ENCODE measurements at regions not wholly inside any gene's neighbourhood (a gene's known extent, or its start where the extent isn't known, plus 50 kb on each side); places are given as distances from the start of the nearest gene placed in this dataset.
"Not testable (repeated sequence)": the region's sequence is repeated elsewhere in the genome, so short reads cannot be mapped to it uniquely, and the experiment has no call there.

GRCh38 chr10:8412541-8412940, 358.1 kb downstream of the GATA3 start:
- H3K9ac ChIP-seq (ENCODE audit: low read depth, low read length), result no peak overlapping the region
- H3K27me3 ChIP-seq (ENCODE audit: control insufficient read depth, insufficient read depth, low read length), result no peaks in the 10 kb centered on the region
- no peak overlapping the region for H4K5ac ChIP-seq (ENCODE audit: low read depth, low read length)
- H2BK15ac ChIP-seq (ENCODE audit: low read depth, low read length), result no peak overlapping the region
- no peak overlapping the region for H2BK20ac ChIP-seq (ENCODE audit: low read depth, low read length)
- intact Hi-C loops (cut with micrococcal nuclease), result no loop called here
- dilution Hi-C loops (cut with HindIII; ENCODE audit: low sequenced_read_pairs, unreplicated experiment), result no loop called here
- no peak overlapping the region for H3K4ac ChIP-seq (ENCODE audit: low read depth, low read length)
- H3K23ac ChIP-seq (ENCODE audit: low read depth, low read length), result no peak overlapping the region
- no peak overlapping the region for H3K18ac ChIP-seq (ENCODE audit: low read depth, low read length)
- H2AK9ac ChIP-seq (replicated peaks; ENCODE audit: low read depth, low read length, poor library complexity), result no peak overlapping the region
- H3K36me3 ChIP-seq (ENCODE audit: control insufficient read depth, insufficient read depth, low read length), result no peaks in the 10 kb centered on the region
- H3K4me3 ChIP-seq (ENCODE audit: insufficient read depth, low read depth, low read length), result no peak overlapping the region
- TF ChIP-seq SMC3 (IDR thresholded peaks at IDR 0.05; ENCODE audit: low read depth, low read length) (no peak), NFE2L2 (IDR thresholded peaks at IDR 0.05; ENCODE audit: low read depth, low read length) (no peak), CEBPB (IDR thresholded peaks at IDR 0.05; ENCODE audit: low read depth, low read length) (no peak), RFX5 (IDR thresholded peaks at IDR 0.05; ENCODE audit: low read depth, low read length) (no peak), FOS (IDR thresholded peaks at IDR 0.05; ENCODE audit: low read depth, low read length) (no peak), RAD21 (IDR thresholded peaks at IDR 0.05; ENCODE audit: low read length) (no peak)
- TF ChIP-seq, protein P1, sequence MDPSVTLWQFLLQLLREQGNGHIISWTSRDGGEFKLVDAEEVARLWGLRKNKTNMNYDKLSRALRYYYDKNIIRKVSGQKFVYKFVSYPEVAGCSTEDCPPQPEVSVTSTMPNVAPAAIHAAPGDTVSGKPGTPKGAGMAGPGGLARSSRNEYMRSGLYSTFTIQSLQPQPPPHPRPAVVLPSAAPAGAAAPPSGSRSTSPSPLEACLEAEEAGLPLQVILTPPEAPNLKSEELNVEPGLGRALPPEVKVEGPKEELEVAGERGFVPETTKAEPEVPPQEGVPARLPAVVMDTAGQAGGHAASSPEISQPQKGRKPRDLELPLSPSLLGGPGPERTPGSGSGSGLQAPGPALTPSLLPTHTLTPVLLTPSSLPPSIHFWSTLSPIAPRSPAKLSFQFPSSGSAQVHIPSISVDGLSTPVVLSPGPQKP (IDR thresholded peaks at IDR 0.05; ENCODE audit: borderline replicate concordance, low read depth, low read length), result no peak
- no peak overlapping the region for H4K91ac ChIP-seq (ENCODE audit: insufficient read depth, low read depth, low read length)
- WGBS, 2 experiments (ENCODE audit: extremely low coverage in 2 of 2, insufficient read length in 1 of 2), result no CpG with 5 or more reads among the region's 6 CpGs
- H3K4me1 ChIP-seq (ENCODE audit: control insufficient read depth, insufficient read depth, low read length), result no peaks in the 10 kb centered on the region
- CTCF ChIA-PET, result no interaction called here
- ATAC-seq (ENCODE audit: low read depth) (no peak), DNase-seq (no peak)
- POLR2A ChIA-PET (ENCODE audit: unreplicated experiment), result no interaction called here
- BruUV-seq (replicated peaks), result no TSS peak
- H3K27ac ChIP-seq (ENCODE audit: insufficient read depth, low read length), result no peak overlapping the region
- H3K79me1 ChIP-seq (ENCODE audit: low read depth in 1 of 2, low read length in 2 of 2), result no peaks in the 10 kb centered on the region
- no peak overlapping the region for H4K8ac ChIP-seq (ENCODE audit: low read depth in 2 of 2, low read length in 2 of 2)
- peaks cover 6% of the 10 kb centered on the region for H3K9me3 ChIP-seq (ENCODE audit: control insufficient read depth, insufficient read depth, low read length)
- no peak overlapping the region for H2AK5ac ChIP-seq (ENCODE audit: low read depth, low read length)
- H3K4me2 ChIP-seq (ENCODE audit: low read depth, low read length), result no peak overlapping the region
- H2BK5ac ChIP-seq (ENCODE audit: low read depth, low read length, poor library complexity, severe bottlenecking), result no peak overlapping the region
- H2AFZ ChIP-seq (replicated peaks; ENCODE audit: low read length, poor library complexity), result no peak overlapping the region
- H2BK120ac ChIP-seq (ENCODE audit: low read depth, low read length), result no peak overlapping the region
- H3K56ac ChIP-seq (ENCODE audit: extremely low read depth, insufficient read depth, low read length), result no peak overlapping the region
- H4K20me1 ChIP-seq (ENCODE audit: insufficient read depth, low read length), result no peaks in the 10 kb centered on the region
- no peaks in the 10 kb centered on the region for H3K9me1 ChIP-seq (ENCODE audit: insufficient read depth, low read length)
- in situ Hi-C loops (cut with MboI; ENCODE audit: low sequenced_read_pairs), result no loop called here
- no peak overlapping the region for H3K14ac ChIP-seq (replicated peaks; ENCODE audit: low read depth, low read length)

- H3K4ac ChIP-seq (ENCODE audit: low read depth, low read length); H2BK5ac ChIP-seq (ENCODE audit: low read depth, low read length, poor library complexity, severe bottlenecking); H3K36me3 ChIP-seq (ENCODE audit: control insufficient read depth, insufficient read depth, low read length); H3K27ac ChIP-seq (ENCODE audit: insufficient read depth, low read length); H4K91ac ChIP-seq (ENCODE audit: insufficient read depth, low read depth, low read length); H2BK15ac ChIP-seq (ENCODE audit: low read depth, low read length); H2BK20ac ChIP-seq (ENCODE audit: low read depth, low read length); intact Hi-C loops (cut with micrococcal nuclease); H2BK120ac ChIP-seq (ENCODE audit: low read depth, low read length); ATAC-seq (ENCODE audit: low read depth); H3K56ac ChIP-seq (ENCODE audit: extremely low read depth, insufficient read depth, low read length); dilution Hi-C loops (cut with HindIII; ENCODE audit: low sequenced_read_pairs, unreplicated experiment); H3K23ac ChIP-seq (ENCODE audit: low read depth, low read length); H4K20me1 ChIP-seq (ENCODE audit: insufficient read depth, low read length); H2AFZ ChIP-seq (replicated peaks; ENCODE audit: low read length, poor library complexity); H2AK5ac ChIP-seq (ENCODE audit: low read depth, low read length); POLR2A ChIA-PET (ENCODE audit: unreplicated experiment); H3K9me3 ChIP-seq (ENCODE audit: control insufficient read depth, insufficient read depth, low read length); BruUV-seq (replicated peaks); H4K5ac ChIP-seq (ENCODE audit: low read depth, low read length); H3K9ac ChIP-seq (ENCODE audit: low read depth, low read length); H3K4me3 ChIP-seq (ENCODE audit: insufficient read depth, low read depth, low read length); H3K14ac ChIP-seq (replicated peaks; ENCODE audit: low read depth, low read length); H3K9me1 ChIP-seq (ENCODE audit: insufficient read depth, low read length); H3K18ac ChIP-seq (ENCODE audit: low read depth, low read length); H2AK9ac ChIP-seq (replicated peaks; ENCODE audit: low read depth, low read length, poor library complexity); H4K8ac ChIP-seq (ENCODE audit: low read depth in 2 of 2, low read length in 2 of 2); in situ Hi-C loops (cut with MboI; ENCODE audit: low sequenced_read_pairs); H3K4me1 ChIP-seq (ENCODE audit: control insufficient read depth, insufficient read depth, low read length); H3K27me3 ChIP-seq (ENCODE audit: control insufficient read depth, insufficient read depth, low read length); H3K4me2 ChIP-seq (ENCODE audit: low read depth, low read length); H3K79me1 ChIP-seq (ENCODE audit: low read depth in 1 of 2, low read length in 2 of 2); DNase-seq: not testable (repeated sequence)
- CTCF ChIA-PET, result interaction anchor here (0.6 to 0.7 kb wide), 3 partner anchors 21 to 273 kb away, joined by 3 to 5 read pairs (median 3); no protein-coding TSS in a partner anchor
- WGBS, 2 experiments (ENCODE audit: extremely low coverage in 2 of 2, insufficient read length in 1 of 2), result no CpG with 5 or more reads among the region's 2 CpGs
These were observed 360.5 kb downstream of the GATA3 start for GRCh38 chr10:8415029-8415428.

Data from IMR-90 (cell line).